ENCODE measurements at regions not wholly inside any gene's neighbourhood (a gene's known extent, or its start where the extent isn't known, plus 50 kb on each side); places are given as distances from the start of the nearest gene placed in this dataset.

DNA sequence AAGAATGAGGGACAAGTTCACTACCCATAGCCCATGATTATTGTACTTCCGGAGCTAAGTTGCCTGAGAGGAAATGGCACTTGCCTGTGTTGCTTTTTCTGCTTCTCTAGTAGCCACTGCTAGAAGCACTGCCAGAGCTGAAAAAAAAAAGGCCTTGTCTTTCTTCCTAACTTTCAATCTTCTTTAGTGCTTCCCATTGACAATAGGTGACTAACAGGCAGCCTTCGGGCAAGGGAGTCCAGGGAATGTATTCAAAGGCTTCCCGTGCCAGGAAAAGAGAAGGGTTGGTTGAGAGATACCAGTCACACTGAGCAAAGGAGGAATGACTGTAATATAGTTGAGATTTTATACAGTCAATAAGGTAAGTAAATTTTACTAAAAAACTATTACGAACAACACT is 242.0 kb downstream of the CALCRL start:
- ATAC-seq, result no peak

DNA sequence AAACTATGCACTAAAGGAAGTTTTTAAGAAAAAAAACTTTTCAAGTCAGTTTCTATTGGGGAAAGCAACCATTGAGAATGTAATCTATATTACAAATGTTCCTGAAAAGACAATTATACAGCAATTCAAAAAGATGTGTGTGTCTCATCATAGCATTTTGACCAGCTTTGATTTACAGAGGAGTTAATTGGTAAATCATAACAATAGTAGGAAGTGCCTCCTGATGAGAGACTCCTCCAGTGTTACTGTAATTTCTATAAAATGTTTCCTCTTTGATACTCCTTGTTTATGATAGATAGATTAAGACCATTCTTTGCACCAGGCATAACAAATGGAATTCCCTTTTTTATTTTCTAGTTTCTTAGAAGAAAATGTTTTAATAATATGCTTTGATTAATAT is 249.9 kb downstream of the CALCRL start:
- ATAC-seq, result no peak
- no peak for TF ChIP-seq ISL1 (CRISPR knock-in tag; IDR thresholded peaks at IDR 0.05)
- TF ChIP-seq, protein P1, sequence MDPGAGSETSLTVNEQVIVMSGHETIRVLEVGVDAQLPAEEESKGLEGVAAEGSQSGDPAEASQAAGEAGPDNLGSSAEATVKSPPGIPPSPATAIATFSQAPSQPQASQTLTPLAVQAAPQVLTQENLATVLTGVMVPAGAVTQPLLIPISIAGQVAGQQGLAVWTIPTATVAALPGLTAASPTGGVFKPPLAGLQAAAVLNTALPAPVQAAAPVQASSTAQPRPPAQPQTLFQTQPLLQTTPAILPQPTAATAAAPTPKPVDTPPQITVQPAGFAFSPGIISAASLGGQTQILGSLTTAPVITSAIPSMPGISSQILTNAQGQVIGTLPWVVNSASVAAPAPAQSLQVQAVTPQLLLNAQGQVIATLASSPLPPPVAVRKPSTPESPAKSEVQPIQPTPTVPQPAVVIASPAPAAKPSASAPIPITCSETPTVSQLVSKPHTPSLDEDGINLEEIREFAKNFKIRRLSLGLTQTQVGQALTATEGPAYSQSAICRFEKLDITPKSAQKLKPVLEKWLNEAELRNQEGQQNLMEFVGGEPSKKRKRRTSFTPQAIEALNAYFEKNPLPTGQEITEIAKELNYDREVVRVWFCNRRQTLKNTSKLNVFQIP (CRISPR knock-in tag; IDR thresholded peaks at IDR 0.05; ENCODE audit: borderline replicate concordance, low read depth), result no peak
- TF ChIP-seq CSDC2 (CRISPR knock-in tag; IDR thresholded peaks at IDR 0.05), result no peak
- TF ChIP-seq GLIS3 (CRISPR knock-in tag; IDR thresholded peaks at IDR 0.05), result no peak
- no peak for TF ChIP-seq ESRRG (CRISPR knock-in tag; IDR thresholded peaks at IDR 0.05)
- TF ChIP-seq, protein P2, sequence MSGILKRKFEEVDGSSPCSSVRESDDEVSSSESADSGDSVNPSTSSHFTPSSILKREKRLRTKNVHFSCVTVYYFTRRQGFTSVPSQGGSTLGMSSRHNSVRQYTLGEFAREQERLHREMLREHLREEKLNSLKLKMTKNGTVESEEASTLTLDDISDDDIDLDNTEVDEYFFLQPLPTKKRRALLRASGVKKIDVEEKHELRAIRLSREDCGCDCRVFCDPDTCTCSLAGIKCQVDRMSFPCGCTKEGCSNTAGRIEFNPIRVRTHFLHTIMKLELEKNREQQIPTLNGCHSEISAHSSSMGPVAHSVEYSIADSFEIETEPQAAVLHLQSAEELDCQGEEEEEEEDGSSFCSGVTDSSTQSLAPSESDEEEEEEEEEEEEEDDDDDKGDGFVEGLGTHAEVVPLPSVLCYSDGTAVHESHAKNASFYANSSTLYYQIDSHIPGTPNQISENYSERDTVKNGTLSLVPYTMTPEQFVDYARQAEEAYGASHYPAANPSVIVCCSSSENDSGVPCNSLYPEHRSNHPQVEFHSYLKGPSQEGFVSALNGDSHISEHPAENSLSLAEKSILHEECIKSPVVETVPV (CRISPR knock-in tag; IDR thresholded peaks at IDR 0.05), result no peak
- TF ChIP-seq, protein P3, sequence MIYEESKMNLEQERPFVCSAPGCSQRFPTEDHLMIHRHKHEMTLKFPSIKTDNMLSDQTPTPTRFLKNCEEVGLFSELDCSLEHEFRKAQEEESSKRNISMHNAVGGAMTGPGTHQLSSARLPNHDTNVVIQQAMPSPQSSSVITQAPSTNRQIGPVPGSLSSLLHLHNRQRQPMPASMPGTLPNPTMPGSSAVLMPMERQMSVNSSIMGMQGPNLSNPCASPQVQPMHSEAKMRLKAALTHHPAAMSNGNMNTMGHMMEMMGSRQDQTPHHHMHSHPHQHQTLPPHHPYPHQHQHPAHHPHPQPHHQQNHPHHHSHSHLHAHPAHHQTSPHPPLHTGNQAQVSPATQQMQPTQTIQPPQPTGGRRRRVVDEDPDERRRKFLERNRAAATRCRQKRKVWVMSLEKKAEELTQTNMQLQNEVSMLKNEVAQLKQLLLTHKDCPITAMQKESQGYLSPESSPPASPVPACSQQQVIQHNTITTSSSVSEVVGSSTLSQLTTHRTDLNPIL (CRISPR knock-in tag; IDR thresholded peaks at IDR 0.05; ENCODE audit: low read depth), result no peak
- no peak for TF ChIP-seq BACH2 (CRISPR knock-in tag; IDR thresholded peaks at IDR 0.05; ENCODE audit: borderline replicate concordance)
- TF ChIP-seq ZFP3 (CRISPR knock-in tag; IDR thresholded peaks at IDR 0.05), result no peak
- TF ChIP-seq RARB (CRISPR knock-in tag; IDR thresholded peaks at IDR 0.05), result no peak
- TF ChIP-seq ZFP30 (CRISPR knock-in tag; IDR thresholded peaks at IDR 0.05), result no peak
- TF ChIP-seq PPARA (CRISPR knock-in tag; IDR thresholded peaks at IDR 0.05; ENCODE audit: borderline replicate concordance), result no peak
- no peak for TF ChIP-seq ZNF8 (CRISPR knock-in tag; IDR thresholded peaks at IDR 0.05)
- no peak for TF ChIP-seq ZNF565 (CRISPR knock-in tag; conservative IDR thresholded peaks at IDR 0.05; ENCODE audit: low read depth)

More for the DNA sequence above, 242.0 kb downstream of the CALCRL start:
- no peak for TF ChIP-seq ZNF565 (CRISPR knock-in tag; conservative IDR thresholded peaks at IDR 0.05; ENCODE audit: low read depth)
- no peak for TF ChIP-seq ARNTL (CRISPR knock-in tag; IDR thresholded peaks at IDR 0.05; ENCODE audit: borderline replicate concordance, low read depth)
- TF ChIP-seq ISL1 (CRISPR knock-in tag; IDR thresholded peaks at IDR 0.05), result no peak
- TF ChIP-seq RARB (CRISPR knock-in tag; IDR thresholded peaks at IDR 0.05), result no peak
- no peak for TF ChIP-seq PPARA (CRISPR knock-in tag; IDR thresholded peaks at IDR 0.05; ENCODE audit: borderline replicate concordance)
- no peak for TF ChIP-seq ZFP30 (CRISPR knock-in tag; IDR thresholded peaks at IDR 0.05)
- TF ChIP-seq ZNF8 (CRISPR knock-in tag; IDR thresholded peaks at IDR 0.05), result no peak
- TF ChIP-seq, protein P3 (CRISPR knock-in tag; IDR thresholded peaks at IDR 0.05; ENCODE audit: low read depth), result no peak
- TF ChIP-seq, protein P4, sequence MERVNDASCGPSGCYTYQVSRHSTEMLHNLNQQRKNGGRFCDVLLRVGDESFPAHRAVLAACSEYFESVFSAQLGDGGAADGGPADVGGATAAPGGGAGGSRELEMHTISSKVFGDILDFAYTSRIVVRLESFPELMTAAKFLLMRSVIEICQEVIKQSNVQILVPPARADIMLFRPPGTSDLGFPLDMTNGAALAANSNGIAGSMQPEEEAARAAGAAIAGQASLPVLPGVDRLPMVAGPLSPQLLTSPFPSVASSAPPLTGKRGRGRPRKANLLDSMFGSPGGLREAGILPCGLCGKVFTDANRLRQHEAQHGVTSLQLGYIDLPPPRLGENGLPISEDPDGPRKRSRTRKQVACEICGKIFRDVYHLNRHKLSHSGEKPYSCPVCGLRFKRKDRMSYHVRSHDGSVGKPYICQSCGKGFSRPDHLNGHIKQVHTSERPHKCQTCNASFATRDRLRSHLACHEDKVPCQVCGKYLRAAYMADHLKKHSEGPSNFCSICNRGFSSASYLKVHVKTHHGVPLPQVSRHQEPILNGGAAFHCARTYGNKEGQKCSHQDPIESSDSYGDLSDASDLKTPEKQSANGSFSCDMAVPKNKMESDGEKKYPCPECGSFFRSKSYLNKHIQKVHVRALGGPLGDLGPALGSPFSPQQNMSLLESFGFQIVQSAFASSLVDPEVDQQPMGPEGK (CRISPR knock-in tag; IDR thresholded peaks at IDR 0.05; ENCODE audit: borderline replicate concordance), result no peak
- no peak for TF ChIP-seq TOX (CRISPR knock-in tag; IDR thresholded peaks at IDR 0.05; ENCODE audit: borderline replicate concordance)
- TF ChIP-seq ZNF70 (CRISPR knock-in tag; IDR thresholded peaks at IDR 0.05), result no peak
- TF ChIP-seq ESRRG (CRISPR knock-in tag; IDR thresholded peaks at IDR 0.05), result no peak
- TF ChIP-seq, protein P5, sequence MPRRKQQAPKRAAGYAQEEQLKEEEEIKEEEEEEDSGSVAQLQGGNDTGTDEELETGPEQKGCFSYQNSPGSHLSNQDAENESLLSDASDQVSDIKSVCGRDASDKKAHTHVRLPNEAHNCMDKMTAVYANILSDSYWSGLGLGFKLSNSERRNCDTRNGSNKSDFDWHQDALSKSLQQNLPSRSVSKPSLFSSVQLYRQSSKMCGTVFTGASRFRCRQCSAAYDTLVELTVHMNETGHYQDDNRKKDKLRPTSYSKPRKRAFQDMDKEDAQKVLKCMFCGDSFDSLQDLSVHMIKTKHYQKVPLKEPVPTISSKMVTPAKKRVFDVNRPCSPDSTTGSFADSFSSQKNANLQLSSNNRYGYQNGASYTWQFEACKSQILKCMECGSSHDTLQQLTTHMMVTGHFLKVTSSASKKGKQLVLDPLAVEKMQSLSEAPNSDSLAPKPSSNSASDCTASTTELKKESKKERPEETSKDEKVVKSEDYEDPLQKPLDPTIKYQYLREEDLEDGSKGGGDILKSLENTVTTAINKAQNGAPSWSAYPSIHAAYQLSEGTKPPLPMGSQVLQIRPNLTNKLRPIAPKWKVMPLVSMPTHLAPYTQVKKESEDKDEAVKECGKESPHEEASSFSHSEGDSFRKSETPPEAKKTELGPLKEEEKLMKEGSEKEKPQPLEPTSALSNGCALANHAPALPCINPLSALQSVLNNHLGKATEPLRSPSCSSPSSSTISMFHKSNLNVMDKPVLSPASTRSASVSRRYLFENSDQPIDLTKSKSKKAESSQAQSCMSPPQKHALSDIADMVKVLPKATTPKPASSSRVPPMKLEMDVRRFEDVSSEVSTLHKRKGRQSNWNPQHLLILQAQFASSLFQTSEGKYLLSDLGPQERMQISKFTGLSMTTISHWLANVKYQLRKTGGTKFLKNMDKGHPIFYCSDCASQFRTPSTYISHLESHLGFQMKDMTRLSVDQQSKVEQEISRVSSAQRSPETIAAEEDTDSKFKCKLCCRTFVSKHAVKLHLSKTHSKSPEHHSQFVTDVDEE (CRISPR knock-in tag; IDR thresholded peaks at IDR 0.05), result no peak
- TF ChIP-seq GLIS3 (CRISPR knock-in tag; IDR thresholded peaks at IDR 0.05), result no peak
- TF ChIP-seq, protein P2 (CRISPR knock-in tag; IDR thresholded peaks at IDR 0.05), result no peak
- TF ChIP-seq, protein P1 (CRISPR knock-in tag; IDR thresholded peaks at IDR 0.05; ENCODE audit: borderline replicate concordance, low read depth), result no peak
- TF ChIP-seq ZC3H10 (CRISPR knock-in tag; IDR thresholded peaks at IDR 0.05), result no peak

All from SK-N-SH treated with all-trans-retinoic acid at 6 μM for 48 hours (cell line).